NCI-H2227 (cell line): ENCODE measurements at regions not wholly inside any gene's neighbourhood (a gene's known extent, or its start where the extent isn't known, plus 50 kb on each side); places are given as distances from the start of the nearest gene placed in this dataset.
"Not testable (repeated sequence)": the region's sequence is repeated elsewhere in the genome, so short reads cannot be mapped to it uniquely, and the experiment has no call there.

Source experiments
- DNase-seq: peaks from one replicate; lab custom pipeline; 2025; ENCODE audit not compliant: unreplicated experiment; lab: John Stamatoyannopoulos, UW

GRCh38 chr18:52228166-52228565 is 111.8 kb upstream of the DCC start:
- DNase-seq = peak; percentile 61

GRCh38 chr18:52236131-52236530 is 103.9 kb upstream of the DCC start:
- no peak for DNase-seq

- DNase-seq = no peak
These were observed 102.4 kb upstream of the DCC start for GRCh38 chr18:52237551-52237950.

GRCh38 chr18:52242711-52243110 is 97.3 kb upstream of the DCC start:
- DNase-seq = no peak

- no peak for DNase-seq
These were observed 95.3 kb upstream of the DCC start for GRCh38 chr18:52244658-52245057.

- no peak for DNase-seq
These were observed 85.6 kb upstream of the DCC start for GRCh38 chr18:52254367-52254766.

GRCh38 chr18:52257417-52257816 is 82.6 kb upstream of the DCC start:
- not testable (repeated sequence) for DNase-seq

- DNase-seq = no peak
These were observed 64.2 kb upstream of the DCC start for GRCh38 chr18:52275817-52276216.

GRCh38 chr18:52277785-52278184 is 62.2 kb upstream of the DCC start:
- DNase-seq = no peak

- no peak for DNase-seq
These were observed 61.8 kb upstream of the DCC start for GRCh38 chr18:52278191-52278590.

- no peak for DNase-seq
These were observed 59.3 kb upstream of the DCC start for GRCh38 chr18:52280702-52281101.

GRCh38 chr18:52283927-52284326 is 56.1 kb upstream of the DCC start:
- no peak for DNase-seq

- DNase-seq = no peak
These were observed 53.3 kb upstream of the DCC start for GRCh38 chr18:52286675-52287074.

- no peak for DNase-seq
These were observed 52.8 kb upstream of the DCC start for GRCh38 chr18:52287151-52287550.

GRCh38 chr18:52288403-52289004 is 51.5 kb upstream of the DCC start:
- peak; percentile 49 for DNase-seq

GRCh38 chr18:52289392-52289791 is 50.6 kb upstream of the DCC start:
- DNase-seq = no peak
